ENCODE measurements at regions not wholly inside any gene's neighbourhood (a gene's known extent, or its start where the extent isn't known, plus 50 kb on each side); places are given as distances from the start of the nearest gene placed in this dataset.
"Not testable (repeated sequence)": the region's sequence is repeated elsewhere in the genome, so short reads cannot be mapped to it uniquely, and the experiment has no call there.

DNA sequence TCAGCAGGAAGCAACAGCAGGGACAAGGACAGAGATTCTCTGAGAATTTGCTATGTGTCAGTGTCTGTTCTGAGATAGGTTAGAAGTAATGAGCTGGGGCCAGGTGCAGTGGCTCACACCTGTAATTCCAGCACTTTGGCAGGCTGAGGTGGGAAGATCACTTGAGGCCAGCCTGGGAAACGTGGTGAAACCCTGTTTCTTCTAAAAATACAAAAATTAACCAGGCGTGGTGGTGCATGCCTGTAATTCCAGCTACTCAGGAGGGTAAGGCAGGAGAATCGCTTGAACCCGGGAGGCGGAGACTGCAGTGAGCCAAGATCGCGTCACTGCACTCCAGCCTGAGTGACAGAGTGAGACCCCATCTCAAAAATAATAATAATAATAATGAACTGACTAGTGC, 66.5 kb upstream of the ACYP2 start:
- POLR2A ChIA-PET; H3K36me3 Mint-ChIP-seq (ENCODE audit: low read depth); DNase-seq; H3K9me3 Mint-ChIP-seq; H3K27ac Mint-ChIP-seq; H3K27me3 Mint-ChIP-seq; H3K4me3 Mint-ChIP-seq: not testable (repeated sequence)
- H3K4me1 Mint-ChIP-seq, result peaks cover 38% of the 10 kb centered on the region
- CTCF ChIA-PET, result interaction anchor here (1.0 to 1.3 kb wide), 3 partner anchors 10 to 181 kb away, joined by 3 to 5 read pairs (median 4); no protein-coding TSS in a partner anchor

- POLR2A ChIA-PET, result interaction anchor here (0.6 kb wide), 1 partner anchor 522 kb away, joined by 3 read pairs; no protein-coding TSS in a partner anchor
- CTCF ChIA-PET, result interaction anchor here (1.0 to 1.3 kb wide), 3 partner anchors 10 to 181 kb away, joined by 3 to 5 read pairs (median 4); no protein-coding TSS in a partner anchor
- peaks cover 9% of the 10 kb centered on the region for H3K9me3 Mint-ChIP-seq
- H3K27me3 Mint-ChIP-seq, result no peaks in the 10 kb centered on the region
- peaks cover 32% of the 10 kb centered on the region for H3K4me1 Mint-ChIP-seq
- peak; percentile 27 for DNase-seq
- H3K36me3 Mint-ChIP-seq (ENCODE audit: low read depth), result peaks cover 6% of the 10 kb centered on the region
- no peak overlapping the region for H3K4me3 Mint-ChIP-seq
- peak overlapping the region; percentile 59 for H3K27ac Mint-ChIP-seq
Measured at GRCh38 chr2:54048117-54048785, 67.2 kb upstream of the ACYP2 start.

DNA sequence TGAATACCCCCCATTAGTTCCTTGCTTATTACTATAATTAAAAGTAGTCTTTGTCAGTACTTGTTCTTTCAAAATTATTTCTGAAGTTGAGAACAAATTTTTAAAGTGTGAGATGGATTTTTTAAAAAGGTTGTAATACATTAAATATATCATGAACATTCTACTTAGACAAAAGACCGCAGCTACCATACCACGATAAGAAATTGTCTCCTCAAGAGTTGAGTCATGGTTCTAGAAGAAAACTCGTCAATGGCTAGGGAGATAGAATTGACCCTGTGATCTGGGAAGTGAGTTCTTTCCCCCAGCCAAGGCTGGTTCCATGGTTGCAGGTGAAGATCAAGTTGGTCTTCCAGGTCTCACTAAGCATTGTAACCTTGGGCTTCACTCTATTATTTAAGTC, 67.8 kb upstream of the ACYP2 start:
- Mint-ChIP-seq H3K4me3 (no peak overlapping the region), H3K36me3 (ENCODE audit: low read depth) (peaks cover 6% of the 10 kb centered on the region), H3K9me3 (peaks cover 9% of the 10 kb centered on the region), H3K27me3 (no peaks in the 10 kb centered on the region), H3K27ac (no peak overlapping the region), H3K4me1 (peaks cover 27% of the 10 kb centered on the region)
- DNase-seq, result no peak
- ChIA-PET CTCF (interaction anchor here (1.0 to 1.3 kb wide), 2 partner anchors 9 to 22 kb away, joined by 3 to 4 read pairs; no protein-coding TSS in a partner anchor), POLR2A (interaction anchor here (0.6 kb wide), 1 partner anchor 522 kb away, joined by 3 read pairs; no protein-coding TSS in a partner anchor)

- H3K36me3 Mint-ChIP-seq (ENCODE audit: low read depth), result peaks cover 6% of the 10 kb centered on the region
- H3K27me3 Mint-ChIP-seq, result no peaks in the 10 kb centered on the region
- ChIA-PET CTCF (no interaction called here), POLR2A (no interaction called here)
- H3K4me3 Mint-ChIP-seq, result no peak overlapping the region
- H3K4me1 Mint-ChIP-seq, result peaks cover 25% of the 10 kb centered on the region
- no peak overlapping the region for H3K27ac Mint-ChIP-seq
- peaks cover 9% of the 10 kb centered on the region for H3K9me3 Mint-ChIP-seq
- DNase-seq, result no peak
Measured at GRCh38 chr2:54047091-54047490, 68.3 kb upstream of the ACYP2 start.

DNA sequence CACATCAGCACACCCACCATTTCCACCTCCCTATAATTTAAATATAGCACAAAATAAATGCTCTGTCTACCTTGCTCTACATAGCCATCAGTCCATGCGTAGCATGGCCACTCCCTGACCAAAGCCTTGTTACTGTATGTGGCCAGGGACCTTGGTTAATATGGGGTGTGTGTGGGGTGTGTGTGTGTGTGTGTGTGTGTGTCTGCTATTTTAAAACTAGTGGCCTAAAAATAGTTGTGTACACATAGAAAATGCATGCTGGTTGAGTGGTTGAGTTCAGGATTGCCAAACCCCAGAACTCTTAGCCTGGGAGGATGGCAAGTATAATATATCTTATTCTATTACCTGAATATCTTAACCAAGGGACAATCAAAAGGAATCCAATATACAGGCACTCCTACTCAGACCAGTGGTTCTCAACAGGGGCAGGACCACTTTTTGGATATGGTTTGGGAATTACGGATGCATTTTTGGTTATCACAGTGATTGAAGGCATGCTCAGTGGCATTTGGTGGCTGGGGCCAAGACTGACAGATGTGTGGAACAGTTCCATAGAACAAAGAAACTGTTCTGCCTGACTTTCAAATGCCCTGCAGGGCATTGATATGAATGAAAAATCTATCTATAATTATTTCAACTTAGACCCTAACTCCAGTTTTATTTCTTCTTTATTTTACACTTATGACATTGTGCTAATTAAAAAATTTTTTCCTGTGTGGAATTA, 72.3 kb upstream of the PSME4 start:
- Mint-ChIP-seq H3K4me1 (peaks cover 13% of the 10 kb centered on the region), H3K27ac (no peak overlapping the region), H3K36me3 (ENCODE audit: low read depth) (peaks cover 6% of the 10 kb centered on the region), H3K4me3 (no peak overlapping the region), H3K9me3 (peaks cover 9% of the 10 kb centered on the region), H3K27me3 (no peaks in the 10 kb centered on the region)
- DNase-seq, result no peak
- ChIA-PET CTCF (no interaction called here), POLR2A (no interaction called here)

DNA sequence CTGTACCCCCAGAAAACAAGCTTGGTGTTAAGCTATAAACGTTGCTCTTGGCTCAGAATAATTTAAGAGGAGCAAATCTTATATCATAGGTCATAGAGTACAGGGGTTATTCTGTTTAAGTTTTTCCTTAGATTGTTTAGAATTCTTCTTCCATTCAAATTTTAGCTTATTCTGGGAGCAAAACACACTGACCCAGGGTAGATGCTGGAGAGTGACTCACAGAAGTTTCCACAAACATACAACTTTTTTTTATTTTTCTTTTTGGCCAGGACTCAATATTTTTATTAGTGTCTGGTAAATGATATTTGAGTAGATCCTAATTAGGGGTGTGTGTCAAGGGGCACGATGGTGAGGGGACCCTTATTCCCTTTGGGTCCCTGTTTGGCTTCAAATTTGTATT, 71.5 kb upstream of the PSME4 start:
- CTCF ChIA-PET, result no interaction called here
- Mint-ChIP-seq H3K27ac (no peak overlapping the region), H3K9me3 (peaks cover 9% of the 10 kb centered on the region), H3K4me1 (peaks cover 7% of the 10 kb centered on the region), H3K36me3 (ENCODE audit: low read depth) (peaks cover 6% of the 10 kb centered on the region), H3K27me3 (no peaks in the 10 kb centered on the region), H3K4me3 (no peak overlapping the region)
- DNase-seq, result no peak
- POLR2A ChIA-PET, result interaction anchor here (0.7 to 2.2 kb wide), 2 partner anchors 12 to 71 kb away, joined by 3 to 11 read pairs; partner anchors contain the start of gene PSME4

- no peak overlapping the region for H3K4me3 Mint-ChIP-seq
- POLR2A ChIA-PET, result interaction anchor here (0.9 to 2.2 kb wide), 2 partner anchors 70 to 154 kb away, joined by 4 to 11 read pairs; partner anchors contain the start of gene PSME4
- H3K4me1 Mint-ChIP-seq, result no peaks in the 10 kb centered on the region
- peak; percentile 58 for DNase-seq
- CTCF ChIA-PET, result interaction anchor here (1.2 kb wide), 1 partner anchor 13 kb away, joined by 4 read pairs; no protein-coding TSS in a partner anchor
- H3K9me3 Mint-ChIP-seq, result peaks cover 7% of the 10 kb centered on the region
- H3K36me3 Mint-ChIP-seq (ENCODE audit: low read depth), result peaks cover 6% of the 10 kb centered on the region
- H3K27me3 Mint-ChIP-seq, result no peaks in the 10 kb centered on the region
- no peak overlapping the region for H3K27ac Mint-ChIP-seq
Measured at GRCh38 chr2:54041135-54041534, 70.3 kb upstream of the PSME4 start.

DNA sequence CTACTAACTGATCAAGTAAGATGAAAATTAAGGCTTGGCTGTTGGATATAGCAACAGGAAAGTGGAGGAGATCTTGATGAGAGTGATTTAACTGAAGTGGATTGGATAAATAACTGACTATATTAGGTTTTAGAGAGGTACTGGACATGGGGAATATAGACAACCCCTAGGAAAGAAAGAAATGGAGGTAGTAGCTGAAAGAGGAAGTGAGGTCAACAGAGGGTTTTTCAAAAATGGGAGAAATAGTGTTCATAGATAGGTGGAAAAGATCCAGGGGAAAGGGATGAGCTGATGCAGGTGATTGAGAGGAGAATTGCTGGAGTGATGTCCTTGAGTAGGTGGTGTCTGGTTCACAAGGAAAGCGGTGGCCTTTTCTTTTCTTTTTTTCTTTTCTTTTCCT, 69.9 kb upstream of the PSME4 start:
- ChIA-PET POLR2A (interaction anchor here (0.9 to 2.2 kb wide), 2 partner anchors 70 to 154 kb away, joined by 4 to 11 read pairs; partner anchors contain the start of gene PSME4), CTCF (interaction anchor here (1.2 kb wide), 1 partner anchor 13 kb away, joined by 4 read pairs; no protein-coding TSS in a partner anchor)
- H3K36me3 Mint-ChIP-seq (ENCODE audit: low read depth), result peaks cover 6% of the 10 kb centered on the region
- H3K27me3 Mint-ChIP-seq, result no peaks in the 10 kb centered on the region
- no peaks in the 10 kb centered on the region for H3K4me1 Mint-ChIP-seq
- no peak overlapping the region for H3K4me3 Mint-ChIP-seq
- no peak for DNase-seq
- no peak overlapping the region for H3K27ac Mint-ChIP-seq
- H3K9me3 Mint-ChIP-seq, result peaks cover 7% of the 10 kb centered on the region

DNA sequence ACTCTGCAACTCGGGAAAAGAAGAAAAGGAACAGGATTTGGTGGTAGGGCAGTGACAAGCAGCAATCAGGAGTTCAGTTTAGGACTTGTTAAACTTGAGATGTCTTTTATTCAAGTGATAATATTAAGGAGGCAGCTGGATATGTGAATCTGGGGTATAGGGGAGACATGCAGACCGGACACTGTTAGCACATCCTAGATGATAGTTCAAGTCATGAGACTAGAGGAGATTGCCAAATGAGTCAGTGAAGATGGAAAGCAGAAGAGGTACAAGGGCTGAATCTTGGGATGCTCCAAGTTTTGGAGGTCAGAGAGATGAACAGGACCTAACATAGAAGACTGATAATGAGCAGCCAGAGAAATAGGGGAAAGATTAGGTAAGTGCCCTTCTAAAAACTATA, 69.5 kb upstream of the PSME4 start:
- Mint-ChIP-seq H3K27me3 (no peaks in the 10 kb centered on the region), H3K4me3 (no peak overlapping the region), H3K9me3 (peaks cover 5% of the 10 kb centered on the region), H3K27ac (no peak overlapping the region), H3K4me1 (no peaks in the 10 kb centered on the region), H3K36me3 (ENCODE audit: low read depth) (peaks cover 4% of the 10 kb centered on the region)
- DNase-seq, result no peak
- ChIA-PET CTCF (interaction anchor here (0.6 kb wide), 1 partner anchor 47 kb away, joined by 3 read pairs; no protein-coding TSS in a partner anchor), POLR2A (interaction anchor here (2.2 kb wide), 1 partner anchor 69 kb away, joined by 11 read pairs; the partner anchor contains the start of gene PSME4)

- Mint-ChIP-seq H3K27ac (no peak overlapping the region), H3K4me3 (no peak overlapping the region), H3K27me3 (no peaks in the 10 kb centered on the region), H3K36me3 (ENCODE audit: low read depth) (no peaks in the 10 kb centered on the region), H3K4me1 (no peaks in the 10 kb centered on the region), H3K9me3 (no peaks in the 10 kb centered on the region)
- POLR2A ChIA-PET, result no interaction called here
- DNase-seq, result no peak
- CTCF ChIA-PET, result interaction anchor here (0.9 to 1.1 kb wide), 2 partner anchors 9 to 65 kb away, joined by 3 to 4 read pairs; no protein-coding TSS in a partner anchor
Measured at GRCh38 chr2:54038835-54039234, 68.0 kb upstream of the PSME4 start.

GRCh38 chr2:54031288-54031687, 60.5 kb upstream of the PSME4 start:
- H3K27me3 Mint-ChIP-seq; H3K4me1 Mint-ChIP-seq; H3K36me3 Mint-ChIP-seq (ENCODE audit: low read depth); CTCF ChIA-PET; H3K27ac Mint-ChIP-seq; POLR2A ChIA-PET; H3K9me3 Mint-ChIP-seq; DNase-seq; H3K4me3 Mint-ChIP-seq: not testable (repeated sequence)

DNA sequence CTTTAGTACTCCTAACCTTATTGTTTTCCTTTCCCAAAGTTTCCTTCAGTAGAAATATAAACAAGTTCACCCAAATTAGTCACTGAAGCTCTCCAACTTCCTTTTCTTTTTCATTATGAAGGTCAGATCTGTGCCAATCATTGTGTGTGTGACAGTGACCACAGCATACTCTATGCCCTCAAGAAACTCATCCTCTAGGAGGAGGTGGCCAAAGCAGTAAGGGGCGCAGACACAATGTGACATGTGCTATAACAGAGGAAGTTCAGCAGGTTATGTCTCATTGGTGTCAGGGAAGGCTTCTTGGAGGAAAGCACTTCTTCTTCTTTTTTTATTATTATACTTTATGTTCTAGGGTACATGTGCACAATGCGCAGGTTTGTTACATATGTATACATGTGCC, 60.0 kb upstream of the PSME4 start:
- no peak overlapping the region for H3K27ac Mint-ChIP-seq
- H3K4me1 Mint-ChIP-seq, result no peaks in the 10 kb centered on the region
- ChIA-PET CTCF (no interaction called here), POLR2A (no interaction called here)
- H3K36me3 Mint-ChIP-seq (ENCODE audit: low read depth), result peaks cover 6% of the 10 kb centered on the region
- no peaks in the 10 kb centered on the region for H3K27me3 Mint-ChIP-seq
- DNase-seq, result no peak
- H3K9me3 Mint-ChIP-seq, result peaks cover 6% of the 10 kb centered on the region
- no peak overlapping the region for H3K4me3 Mint-ChIP-seq

DNA sequence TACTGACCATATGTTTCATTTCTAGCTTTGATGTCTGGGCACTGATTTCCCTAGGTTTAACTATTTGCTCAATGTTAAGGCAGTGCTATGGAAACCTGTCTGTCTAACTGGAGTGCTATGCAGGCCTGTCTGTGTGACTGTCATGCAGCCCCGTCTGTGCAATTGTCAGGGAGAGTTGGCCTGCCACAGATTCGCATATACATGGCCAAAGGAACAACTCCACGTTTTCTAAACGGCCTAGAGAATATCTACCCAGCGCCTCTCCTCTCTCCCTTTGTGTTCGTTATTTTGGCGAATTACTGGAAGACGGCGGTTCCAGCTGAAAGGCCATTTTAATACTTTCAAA, 59.6 kb upstream of the PSME4 start:
- ChIA-PET CTCF (no interaction called here), POLR2A (no interaction called here)
- no peaks in the 10 kb centered on the region for H3K4me1 Mint-ChIP-seq

More for the DNA sequence above, 59.6 kb upstream of the PSME4 start:
- H3K27ac Mint-ChIP-seq, result no peak overlapping the region
- H3K27me3 Mint-ChIP-seq, result no peaks in the 10 kb centered on the region
- H3K9me3 Mint-ChIP-seq, result peaks cover 6% of the 10 kb centered on the region
- H3K4me3 Mint-ChIP-seq, result no peak overlapping the region
- no peak for DNase-seq
- H3K36me3 Mint-ChIP-seq (ENCODE audit: low read depth), result peaks cover 6% of the 10 kb centered on the region

All from activated CD4-positive, alpha-beta memory T cell treated with anti-CD3 and anti-CD28 coated beads, Interleukin-2, amount 10 ng/mL, durations not matched to agents 7 days and 5 days (primary cell).